Right lung (tissue), 2 donors: ENCODE measurements at regions not wholly inside any gene's neighbourhood (a gene's known extent, or its start where the extent isn't known, plus 50 kb on each side); places are given as distances from the start of the nearest gene placed in this dataset.
A peak's percentile ranks its signal among the peaks of the same experiment; 100 is the strongest.
"Not testable (repeated sequence)": the region's sequence is repeated elsewhere in the genome, so short reads cannot be mapped to it uniquely, and the experiment has no call there.

Experiments
- DNase-seq, 2 donors: peaks; one replicate each; pipeline ENCODE4 v3.0.0-alpha.2; 2013

- DNase-seq: not testable (repeated sequence)
These were observed 292.0 kb upstream of the PLGLB2 start for GRCh38 chr2:87455854-87456249.

- not testable (repeated sequence) for DNase-seq
These were observed 291.3 kb upstream of the PLGLB2 start for GRCh38 chr2:87456477-87457128.

DNA sequence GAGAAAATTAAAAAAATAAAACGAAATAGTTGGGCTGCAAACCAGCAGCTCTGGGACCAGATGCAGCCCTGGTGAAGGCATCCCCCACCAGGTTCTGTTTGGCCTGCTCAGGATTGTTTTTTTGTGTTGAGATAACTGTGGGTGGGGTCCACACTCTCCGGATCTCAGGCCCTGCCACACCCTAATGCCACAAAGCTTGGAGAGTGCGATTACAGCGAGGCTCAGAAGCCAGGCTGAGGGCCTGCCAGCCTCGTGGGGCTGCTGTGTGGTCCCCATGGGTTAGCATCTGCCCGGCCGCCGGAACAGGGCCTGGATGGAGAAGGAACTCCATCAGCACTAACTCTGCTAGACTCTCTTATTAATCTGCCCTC, 290.8 kb upstream of the PLGLB2 start:
- DNase-seq: not testable (repeated sequence)

DNA sequence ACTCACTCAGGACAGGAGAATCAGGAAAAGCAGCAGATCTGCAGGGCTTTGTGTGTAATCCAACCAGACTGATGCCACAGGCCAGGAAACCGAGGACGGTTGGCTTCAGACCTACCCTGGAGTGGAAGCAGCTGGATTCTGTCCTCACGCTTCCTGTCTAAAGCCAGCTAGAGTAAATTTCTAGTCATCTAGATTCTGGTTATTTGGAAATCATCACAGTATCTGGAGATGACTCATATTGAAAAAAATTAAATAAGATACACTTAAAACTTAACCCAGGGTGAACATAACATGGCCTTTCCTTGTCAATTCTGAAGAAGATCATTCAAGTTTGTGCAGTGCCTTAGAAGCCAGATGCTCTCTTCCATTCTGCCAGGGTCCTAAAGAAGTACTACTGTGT, 288.9 kb upstream of the PLGLB2 start:
- DNase-seq: not testable (repeated sequence)

DNA sequence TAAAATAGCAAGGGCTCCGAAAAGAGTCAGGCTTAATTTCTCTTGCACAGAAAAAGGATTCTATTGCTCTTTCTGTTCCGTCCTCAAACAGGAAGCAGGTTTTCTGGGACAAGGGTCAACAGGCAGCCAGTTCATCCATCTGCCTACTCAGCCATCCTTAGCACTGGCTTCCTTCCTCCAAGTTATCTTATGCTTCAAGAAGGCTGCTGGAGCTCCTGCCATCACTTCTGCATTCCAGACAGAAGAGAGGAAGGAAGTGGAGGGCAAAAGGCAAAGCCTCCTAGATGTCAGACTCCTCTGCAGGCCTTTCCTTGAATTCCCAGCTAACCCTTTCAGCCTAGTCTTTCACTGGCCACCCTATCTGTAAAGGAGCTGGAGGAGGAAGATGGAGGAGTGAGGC, 287.8 kb upstream of the PLGLB2 start:
- DNase-seq: not testable (repeated sequence)

DNA sequence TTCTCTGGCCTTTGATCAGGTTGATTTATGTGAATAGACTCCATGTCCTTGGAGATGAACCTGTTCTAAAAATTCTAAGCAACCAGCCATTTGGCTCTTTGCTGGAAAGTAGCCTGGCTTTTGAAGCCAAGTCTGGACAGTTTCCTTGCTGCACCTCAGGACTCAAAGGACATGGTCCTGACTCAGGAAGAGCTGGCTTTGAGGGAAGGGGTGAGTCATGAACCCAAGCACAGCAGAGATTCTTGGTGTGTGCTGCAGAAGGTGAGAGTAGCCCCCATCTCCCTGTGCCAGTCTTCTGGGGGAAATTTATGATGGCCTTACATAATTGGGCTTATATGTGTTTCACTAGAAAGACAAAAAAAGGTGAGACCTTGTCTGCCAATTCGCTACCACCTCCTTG, 287.2 kb upstream of the PLGLB2 start:
- not testable (repeated sequence) for DNase-seq

GRCh38 chr2:87461671-87462070, 286.2 kb upstream of the PLGLB2 start:
- not testable (repeated sequence) for DNase-seq

DNA sequence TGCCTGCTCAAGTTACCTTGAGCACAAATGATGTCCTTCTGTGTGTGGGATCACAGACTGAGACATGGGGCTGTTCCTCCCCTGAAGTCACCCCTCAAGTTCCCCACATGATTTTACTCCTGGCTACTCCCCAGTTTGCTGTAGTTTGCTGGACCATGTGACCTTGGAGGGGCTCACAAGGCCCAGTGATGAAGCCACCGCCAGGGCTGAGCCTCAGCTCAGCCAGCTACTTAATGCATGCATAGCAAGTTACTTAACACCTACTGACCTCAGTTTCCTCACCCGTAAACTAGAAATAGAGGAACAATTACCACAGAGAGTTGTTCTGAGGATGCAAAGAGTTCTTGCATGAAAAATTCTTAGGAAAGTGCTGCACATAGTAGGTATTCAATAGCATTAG, 283.7 kb upstream of the PLGLB2 start:
- DNase-seq: not testable (repeated sequence)

DNA sequence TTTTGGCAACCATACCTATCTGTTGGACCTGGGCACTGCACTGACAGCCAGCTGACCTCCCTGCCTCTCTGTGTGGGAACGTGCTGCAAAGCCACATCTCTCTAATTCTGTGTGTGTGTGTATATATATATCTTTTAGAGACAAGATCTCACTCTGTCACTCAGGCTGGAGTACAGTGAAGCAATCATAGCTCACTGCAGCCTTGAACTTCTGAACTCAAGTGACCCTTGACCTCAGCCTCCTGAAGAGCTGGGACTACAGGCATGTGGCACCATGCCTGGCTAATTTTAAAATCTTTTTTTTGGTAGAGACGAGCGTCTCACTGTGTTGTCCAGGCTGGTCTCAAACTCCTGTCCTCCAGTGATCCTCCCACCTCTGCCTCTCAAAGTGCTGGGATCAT, 282.2 kb upstream of the PLGLB2 start:
- not testable (repeated sequence) for DNase-seq

- not testable (repeated sequence) for DNase-seq
These were observed 281.2 kb upstream of the PLGLB2 start for GRCh38 chr2:87466591-87467120.

DNA sequence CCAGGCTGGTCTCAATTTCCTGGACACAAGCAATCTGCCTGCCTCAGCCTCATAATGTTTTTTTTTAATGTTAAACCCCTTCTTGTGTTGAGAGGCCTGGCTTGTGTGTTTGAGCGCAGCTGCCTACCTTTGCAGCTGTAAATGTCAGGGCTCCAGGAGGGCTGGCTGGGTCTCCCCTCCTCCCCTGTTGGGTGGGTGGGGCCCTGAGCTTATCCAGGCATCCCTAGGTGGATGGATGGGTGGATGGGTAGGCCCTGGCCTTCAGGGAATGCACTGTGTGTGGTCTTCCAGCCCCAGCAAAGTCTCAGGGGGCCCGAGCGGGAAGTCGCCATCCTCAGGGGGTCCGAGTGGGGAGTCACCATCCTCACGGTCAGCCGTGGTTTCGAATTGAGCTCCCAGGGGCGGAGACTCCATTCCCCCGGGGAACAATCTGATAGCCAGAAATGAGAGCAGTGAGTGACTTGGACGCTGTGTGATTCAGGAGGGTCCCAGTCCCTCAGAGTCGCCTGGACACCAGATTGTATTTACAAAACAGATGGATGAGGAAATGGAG, 279.4 kb upstream of the PLGLB2 start:
- not testable (repeated sequence) for DNase-seq

DNA sequence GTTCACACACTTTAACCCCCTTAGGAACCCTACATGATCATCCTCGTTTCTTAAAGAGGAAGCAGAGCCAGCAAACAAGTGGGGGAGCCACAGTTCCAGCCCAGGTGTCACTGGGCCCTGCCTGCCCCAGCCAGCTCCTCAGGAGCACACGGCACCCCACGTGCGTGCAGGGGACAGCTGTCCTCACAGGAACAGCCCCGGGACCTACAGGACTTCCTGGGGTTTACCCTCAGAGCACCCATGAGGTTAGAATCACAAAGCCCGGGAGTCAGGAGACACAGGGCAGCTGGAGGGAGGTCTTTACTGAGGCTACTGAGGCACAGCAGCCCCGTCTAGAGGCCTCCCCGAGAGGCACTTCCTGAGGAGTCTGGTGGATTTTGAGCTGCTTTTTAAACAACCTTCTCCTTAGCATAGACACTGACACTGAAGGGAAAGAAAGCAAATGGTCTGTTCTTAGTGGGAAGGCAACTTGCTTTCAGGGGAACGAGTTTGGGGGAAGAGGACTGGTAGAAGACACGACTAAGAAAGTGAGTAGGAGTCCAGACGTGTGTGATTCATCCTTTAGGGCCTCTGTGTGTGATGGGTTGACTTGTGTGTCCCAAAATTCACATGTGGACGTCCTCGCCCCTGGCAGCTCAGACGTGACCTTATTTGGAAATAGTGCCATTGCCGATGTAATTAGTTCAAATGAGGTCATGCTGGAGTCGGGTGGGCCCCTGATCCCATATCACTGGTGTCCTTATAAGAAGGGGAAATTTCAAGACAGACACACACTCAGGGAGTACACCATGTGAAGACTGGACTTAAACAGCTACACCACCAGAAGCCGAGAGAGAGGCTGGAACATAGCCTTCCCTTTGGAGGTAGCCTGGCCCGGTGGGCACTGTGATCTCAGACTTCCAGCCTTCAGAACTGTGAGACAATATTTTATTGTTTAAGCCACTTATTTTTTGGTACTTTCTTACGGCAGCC, 278.4 kb upstream of the PLGLB2 start:
- not testable (repeated sequence) for DNase-seq

- not testable (repeated sequence) for DNase-seq
These were observed 277.2 kb upstream of the PLGLB2 start for GRCh38 chr2:87470381-87471380.

DNA sequence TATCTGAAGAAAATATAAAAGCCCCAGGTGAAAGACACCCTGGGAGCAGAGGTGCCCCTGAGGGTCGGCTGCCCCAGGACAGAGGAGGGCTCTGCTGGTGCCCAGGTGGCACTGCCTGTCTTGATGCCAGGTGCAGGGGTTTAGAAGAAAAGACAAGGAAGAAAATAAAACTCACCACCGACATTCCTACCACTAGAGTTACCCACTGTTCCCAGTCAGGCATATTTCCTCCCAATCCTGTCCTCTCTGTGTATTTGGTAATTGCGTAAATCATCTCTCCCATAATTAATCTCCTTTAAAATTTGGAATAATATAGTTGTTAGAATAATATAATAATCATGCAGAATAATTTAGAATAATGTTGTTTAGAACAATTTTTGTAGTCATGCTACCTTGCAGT, 276.4 kb upstream of the PLGLB2 start:
- DNase-seq: not testable (repeated sequence)

DNA sequence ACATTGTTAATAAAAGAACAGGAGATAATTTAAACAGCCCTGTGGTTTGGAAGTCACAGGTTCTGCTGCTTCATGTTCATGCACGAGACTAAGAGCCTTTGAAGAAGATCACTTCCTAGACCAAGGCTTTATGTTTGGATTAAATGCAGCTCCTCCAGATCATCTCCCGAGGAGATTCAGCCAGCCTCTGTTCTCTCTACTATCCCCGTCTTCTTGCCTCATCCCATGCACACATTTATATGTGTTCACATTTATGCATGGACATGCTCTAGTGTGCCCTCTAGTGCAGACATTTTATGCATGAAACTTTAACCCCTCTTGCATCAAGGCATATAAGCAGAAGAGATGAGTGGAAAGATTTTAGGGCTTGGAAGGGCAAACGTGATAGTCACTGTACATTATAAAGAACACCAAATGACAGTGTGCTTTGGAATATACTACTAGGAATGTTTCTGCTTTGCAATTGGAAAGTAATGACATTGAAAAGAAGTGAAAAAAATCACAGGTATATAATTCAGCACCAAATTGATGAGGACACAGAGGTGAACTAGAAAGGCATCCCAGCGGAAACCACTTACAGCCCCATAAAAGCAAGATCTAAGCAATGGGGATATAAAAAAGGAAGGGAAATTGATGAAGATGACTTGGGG, 271.5 kb upstream of the PLGLB2 start:
- DNase-seq: not testable (repeated sequence)

- DNase-seq: not testable (repeated sequence)
These were observed 271.0 kb upstream of the PLGLB2 start for GRCh38 chr2:87476936-87477335.

DNA sequence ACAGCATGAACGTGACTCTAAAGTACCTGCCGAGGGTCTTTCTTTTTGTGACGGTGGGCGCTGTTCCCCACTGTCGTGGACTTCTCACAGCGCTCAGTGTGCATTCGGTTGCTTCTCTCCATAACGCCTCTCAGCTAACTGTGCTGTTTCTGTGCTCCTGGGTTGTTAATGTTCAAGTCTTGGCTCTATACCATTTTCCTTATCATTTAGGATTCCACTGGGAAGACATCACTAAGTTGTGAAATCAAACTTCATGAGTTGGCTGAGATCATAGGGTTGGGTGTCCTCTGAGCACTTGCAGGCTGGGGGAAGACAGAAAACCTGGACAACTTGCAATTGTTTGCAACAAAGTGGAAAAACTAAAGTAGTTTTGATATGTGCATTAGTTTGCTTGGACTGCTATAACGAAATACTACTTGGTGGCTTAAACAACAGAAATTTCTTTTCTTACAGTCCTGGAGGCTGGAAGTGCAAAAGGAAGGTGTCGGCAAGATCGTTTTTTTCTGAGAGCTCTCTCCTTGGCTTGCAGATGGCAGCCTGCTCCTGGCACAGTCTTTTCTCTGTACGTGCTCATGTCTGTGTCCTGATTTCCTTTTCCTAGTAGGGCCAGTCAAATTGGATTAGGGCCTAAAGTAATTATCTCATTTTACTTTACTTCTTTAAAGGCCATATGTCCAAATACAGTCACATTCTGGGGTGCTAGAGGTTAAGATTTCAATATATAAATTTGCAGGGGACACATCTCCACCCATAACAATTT, 270.0 kb upstream of the PLGLB2 start:
- peak in 1 of 2 donors; percentile 23 for DNase-seq

DNA sequence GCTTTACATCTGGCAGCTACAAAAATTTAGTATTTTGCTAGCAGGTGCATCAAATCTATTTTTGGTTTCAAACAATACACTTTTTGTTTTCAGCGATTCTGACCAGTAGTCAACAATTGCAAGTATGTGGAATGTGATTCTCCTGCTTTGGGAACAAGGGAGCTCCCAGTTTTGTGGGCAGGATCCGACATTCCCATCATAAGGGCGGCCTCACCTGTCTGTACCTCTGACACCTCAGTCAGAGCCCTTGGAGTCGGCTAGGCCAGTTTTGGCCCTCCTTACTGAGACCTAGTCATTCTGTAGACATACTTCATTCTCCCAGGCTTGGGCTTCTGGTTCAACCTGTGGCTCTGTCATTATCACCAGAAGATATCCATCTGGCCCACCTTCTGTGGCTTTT, 269.0 kb upstream of the PLGLB2 start:
- not testable (repeated sequence) for DNase-seq

- not testable (repeated sequence) for DNase-seq
These were observed 264.7 kb upstream of the PLGLB2 start for GRCh38 chr2:87483093-87483680.
